GM23248 (cell line): ENCODE measurements at regions not wholly inside any gene's neighbourhood (a gene's known extent, or its start where the extent isn't known, plus 50 kb on each side); places are given as distances from the start of the nearest gene placed in this dataset.
"Not testable (repeated sequence)": the region's sequence is repeated elsewhere in the genome, so short reads cannot be mapped to it uniquely, and the experiment has no call there.

Experiments used
- DNase-seq: peaks from one replicate; pipeline ENCODE4 v3.0.0-alpha.2; 2015
- H2AFZ ChIP-seq: fragments of 200-600 bp; sonication (generic); 2 replicates; pipeline ENCODE4 v1.6.1; 2016; ENCODE audit warnings: antibody characterized with exemption
- H3F3A ChIP-seq: fragments of 200-600 bp; sonication (generic); 2 replicates; pipeline ENCODE4 v1.6.1; 2016; ENCODE audit warnings: mild to moderate bottlenecking, antibody characterized with exemption, mixed run types; ENCODE audit not compliant: insufficient read depth
- H3K27ac ChIP-seq: fragments of 200-600 bp; sonication (generic); 2 replicates; pipeline ENCODE4 v1.5.1; 2016; ENCODE audit warnings: mild to moderate bottlenecking
- H3K27me3 ChIP-seq: fragments of 200-600 bp; sonication (generic); replicated peaks from 2 replicates; pipeline ENCODE4 v1.6.1; 2016; ENCODE audit warnings: mild to moderate bottlenecking; ENCODE audit not compliant: insufficient read depth
- H3K36me3 ChIP-seq: fragments of 200-600 bp; sonication (generic); 2 replicates; pipeline ENCODE4 v1.6.1; 2016; ENCODE audit warnings: low read depth, mild to moderate bottlenecking
- H3K4me1 ChIP-seq: fragments of 200-600 bp; sonication (generic); 2 replicates; pipeline ENCODE4 v1.6.1; 2016; ENCODE audit warnings: mild to moderate bottlenecking; ENCODE audit not compliant: insufficient read depth
- H3K4me2 ChIP-seq: fragments of 200-600 bp; sonication (generic); one replicate; pipeline ENCODE4 v1.6.1; 2016; ENCODE audit warnings: mild to moderate bottlenecking; ENCODE audit not compliant: unreplicated experiment
- H3K4me3 ChIP-seq: fragments of 200-600 bp; sonication (generic); 2 replicates; pipeline ENCODE4 v1.5.1; 2016; ENCODE audit warnings: mild to moderate bottlenecking
- H3K79me2 ChIP-seq: fragments of 200-600 bp; sonication (generic); 2 replicates; pipeline ENCODE4 v1.6.1; 2016; ENCODE audit warnings: mild to moderate bottlenecking; ENCODE audit not compliant: insufficient read depth
- H3K9ac ChIP-seq: fragments of 200-600 bp; sonication (generic); 2 replicates; pipeline ENCODE4 v1.6.1; 2016; ENCODE audit warnings: mild to moderate bottlenecking
- H3K9me2 ChIP-seq: fragments of 200-600 bp; sonication (generic); 2 replicates; pipeline ENCODE4 v1.6.1; 2016; ENCODE audit warnings: mixed run types, mild to moderate bottlenecking, moderate library complexity; ENCODE audit not compliant: insufficient read depth
- H3K9me3 ChIP-seq: fragments of 200-600 bp; sonication (generic); one replicate; pipeline ENCODE4 v1.6.1; 2017; ENCODE audit warnings: low read depth
- H4K20me1 ChIP-seq: fragments of 200-600 bp; sonication (generic); 2 replicates; pipeline ENCODE4 v1.6.0; 2016; ENCODE audit not compliant: insufficient read depth
- EZH2 ChIP-seq: fragments of 200-600 bp; sonication (generic); IDR thresholded peaks from 2 replicates; pipeline ENCODE4 v1.6.1; 2018; ENCODE audit warnings: antibody characterized with exemption, mild to moderate bottlenecking; ENCODE audit not compliant: insufficient read depth, poor library complexity, severe bottlenecking
- EZH2phosphoT487 ChIP-seq: fragments of 200-600 bp; sonication (generic); IDR thresholded peaks from 2 replicates; pipeline ENCODE4 v1.6.1; 2018; ENCODE audit warnings: antibody characterized with exemption, moderate library complexity, mild to moderate bottlenecking, low read depth; ENCODE audit not compliant: insufficient read depth
- WGBS, 2 experiments: methylation state at CpG; one replicate each; pipeline ENCODE4 v1.1.6; 2015 to 2017; ENCODE audit warnings: low lambda C conversion rate in 2 of 2, low coverage in 1 of 2; ENCODE audit errors: missing lambda C conversion rate in 2 of 2; 5-methylcytosine and 5-hydroxymethylcytosine counted together
- in situ Hi-C: fragments of 300-500 bp; cut with MboI; formaldehyde crosslinking; loops from 2 replicates; pipeline ENCODE4 v1.15.0; 2020

DNA sequence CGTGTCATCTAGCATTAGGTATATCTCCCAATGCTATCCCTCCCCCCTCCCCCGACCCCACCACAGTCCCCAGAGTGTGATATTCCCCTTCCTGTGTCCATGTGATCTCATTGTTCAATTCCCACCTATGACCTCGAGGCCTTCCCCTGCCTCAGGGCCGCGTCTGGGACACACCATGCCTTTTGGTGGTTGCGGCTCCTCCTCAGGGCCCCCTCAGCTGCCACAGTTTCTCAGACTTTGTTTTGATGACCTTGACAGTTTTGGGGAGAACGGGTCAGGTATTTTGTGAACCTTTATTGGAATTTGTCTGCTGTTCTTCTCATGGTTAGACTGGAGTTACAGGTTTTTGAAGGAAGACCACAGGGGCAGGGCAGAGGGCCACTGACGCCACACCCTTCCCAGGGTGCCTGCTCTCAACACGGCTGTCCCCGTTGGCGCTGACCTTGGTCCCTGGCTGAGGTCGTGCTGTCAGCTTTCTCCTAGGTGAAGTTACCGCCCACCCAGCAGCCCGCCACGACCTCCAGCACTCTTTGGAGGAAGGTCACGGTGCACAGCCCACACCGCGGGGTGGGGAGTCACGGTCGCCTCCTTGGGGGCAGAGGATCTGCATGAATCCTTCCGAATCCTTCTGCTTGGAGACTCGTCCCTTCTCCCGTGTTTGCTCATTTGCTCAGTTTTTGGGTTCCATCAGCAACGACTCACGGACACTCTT, 130.5 kb downstream of the KIF26A start:
- Histone ChIP-seq H2AFZ (no peak overlapping the region), H3K9me3 (no peaks in the 10 kb centered on the region), H3K4me1 (no peaks in the 10 kb centered on the region), H3K79me2 (no peaks in the 10 kb centered on the region), H3K9me2 (no peaks in the 10 kb centered on the region), H3K4me2 (no peak overlapping the region), H3K9ac (no peak overlapping the region), H3K4me3 (no peak overlapping the region), H3K36me3 (no peaks in the 10 kb centered on the region), H3F3A (no peaks in the 10 kb centered on the region), H4K20me1 (no peaks in the 10 kb centered on the region), H3K27me3 (no peaks in the 10 kb centered on the region), H3K27ac (no peak overlapping the region)
- no peak for TF ChIP-seq EZH2
- no peak for TF ChIP-seq EZH2phosphoT487
- WGBS, 2 experiments, result 56 to 64% methylated on average over 22 to 25 of the region's 25 CpGs
- in situ Hi-C loops, result no loop called here
- no peak for DNase-seq

DNA sequence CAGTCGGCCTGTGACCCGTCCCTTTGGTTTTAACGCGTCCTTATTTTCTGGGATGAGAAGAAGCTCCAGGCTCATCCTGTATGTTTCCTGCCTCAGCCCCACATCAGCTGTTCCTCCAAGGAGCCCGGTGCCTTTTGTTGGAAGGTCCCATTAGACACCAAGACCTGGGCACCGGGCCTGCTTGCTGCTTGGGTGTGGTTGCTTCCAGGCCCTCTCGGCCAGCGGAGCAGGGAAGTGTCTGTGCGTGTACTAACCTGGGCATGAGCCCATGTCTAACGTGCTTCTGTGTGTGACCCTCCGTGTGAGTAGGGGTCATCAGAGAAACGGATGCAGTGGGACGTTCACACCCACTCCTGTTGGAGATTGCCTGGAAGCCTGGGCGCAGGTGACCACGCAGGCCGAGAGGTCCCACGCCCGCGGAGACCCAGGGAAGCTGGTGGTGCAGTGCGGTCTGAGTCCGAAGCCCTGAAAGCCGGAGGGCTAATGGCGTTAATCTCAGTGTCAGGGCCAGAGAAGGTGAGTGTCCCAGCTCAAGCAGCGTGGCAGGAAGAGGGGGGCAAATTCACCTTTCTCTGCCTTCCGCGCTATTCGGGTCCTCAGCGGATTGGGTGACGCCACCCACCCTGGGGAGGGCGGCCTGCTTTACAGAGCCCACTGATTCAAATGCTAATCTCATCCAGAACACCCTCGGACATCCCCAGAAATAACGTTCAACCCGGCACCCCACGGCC, 131.3 kb downstream of the KIF26A start:
- H3K36me3 ChIP-seq, H3K79me2 ChIP-seq, H3K4me3 ChIP-seq, H3K27me3 ChIP-seq, H3K4me1 ChIP-seq, H3F3A ChIP-seq, H2AFZ ChIP-seq, in situ Hi-C loops, H4K20me1 ChIP-seq, H3K9me3 ChIP-seq, H3K9me2 ChIP-seq, H3K9ac ChIP-seq, DNase-seq, H3K27ac ChIP-seq, H3K4me2 ChIP-seq: not testable (repeated sequence)
- WGBS, 2 experiments, result 72 to 74% methylated on average over 27 to 34 of the region's 34 CpGs

DNA sequence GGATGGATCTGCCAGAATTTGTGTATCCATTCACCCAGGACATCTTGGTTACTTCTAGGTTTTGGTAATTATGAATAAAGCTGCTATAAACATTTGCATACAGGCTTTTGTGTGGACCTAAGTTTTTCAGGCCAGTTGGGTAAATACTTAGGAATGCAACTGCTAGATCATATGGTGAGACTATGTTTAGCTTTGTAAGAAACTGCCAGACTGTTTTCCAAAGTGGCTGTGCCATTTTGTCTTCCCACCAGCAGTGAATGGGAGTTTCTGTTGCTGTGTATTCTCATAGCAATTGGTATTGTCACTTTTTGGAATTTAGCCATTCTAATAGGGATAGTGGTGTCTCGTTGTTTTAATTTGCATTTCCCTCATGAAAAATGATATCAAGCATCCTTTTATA, 133.0 kb downstream of the KIF26A start:
- DNase-seq, result peak; percentile 1
- no peaks in the 10 kb centered on the region for H3K79me2 ChIP-seq
- no peaks in the 10 kb centered on the region for H4K20me1 ChIP-seq
- in situ Hi-C loops, result no loop called here
- peaks cover 4% of the 10 kb centered on the region; the same call in 1 of the 2 replicates for H3K4me1 ChIP-seq
- no peaks in the 10 kb centered on the region for H3F3A ChIP-seq
- no peak overlapping the region for H3K4me3 ChIP-seq
- no peaks in the 10 kb centered on the region for H3K9me2 ChIP-seq
- H3K4me2 ChIP-seq, result no peak overlapping the region
- no peaks in the 10 kb centered on the region for H3K9me3 ChIP-seq
- 0% methylated on average over 1 of the region's 1 CpG for WGBS, 2 experiments
- H3K36me3 ChIP-seq, result no peaks in the 10 kb centered on the region
- no peaks in the 10 kb centered on the region for H3K27me3 ChIP-seq
- no peak overlapping the region for H2AFZ ChIP-seq
- TF ChIP-seq EZH2phosphoT487 (no peak), EZH2 (no peak)
- no peak overlapping the region for H3K27ac ChIP-seq
- H3K9ac ChIP-seq, result no peak overlapping the region

DNA sequence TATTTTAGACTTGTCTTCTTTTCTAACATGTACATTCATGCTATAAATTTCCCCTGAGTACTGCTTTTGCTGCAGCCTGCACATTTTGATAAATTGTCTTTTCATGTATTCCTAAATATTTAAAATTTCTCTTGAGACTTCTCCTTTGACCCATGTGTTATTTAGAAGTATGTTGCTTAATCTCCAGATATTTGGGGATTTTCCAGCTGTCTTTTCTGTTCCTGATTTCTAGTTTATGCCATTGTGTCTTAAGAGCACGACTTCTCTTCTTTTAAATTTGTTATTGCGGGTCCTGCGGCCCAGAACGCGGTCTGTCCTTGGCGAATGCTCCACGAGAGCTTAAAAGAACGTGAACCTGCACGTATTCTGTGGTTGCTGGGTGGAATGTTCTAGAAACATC, 136.4 kb downstream of the KIF26A start:
- H3K36me3 ChIP-seq, result no peaks in the 10 kb centered on the region
- no peak overlapping the region for H3K27ac ChIP-seq
- no peak overlapping the region for H3K4me2 ChIP-seq
- TF ChIP-seq EZH2 (no peak), EZH2phosphoT487 (no peak)
- H3K9ac ChIP-seq, result no peak overlapping the region
- H3K4me1 ChIP-seq, result peaks cover 5% of the 10 kb centered on the region; the same call in 1 of the 2 replicates
- no peaks in the 10 kb centered on the region for H3K27me3 ChIP-seq
- DNase-seq, result no peak
- no peaks in the 10 kb centered on the region for H3K9me3 ChIP-seq
- no peaks in the 10 kb centered on the region for H4K20me1 ChIP-seq
- no peak overlapping the region for H3K4me3 ChIP-seq
- no peak overlapping the region for H2AFZ ChIP-seq
- no peaks in the 10 kb centered on the region for H3K79me2 ChIP-seq
- 57 to 60% methylated on average over 9 of the region's 9 CpGs for WGBS, 2 experiments
- no peaks in the 10 kb centered on the region for H3F3A ChIP-seq
- no peaks in the 10 kb centered on the region for H3K9me2 ChIP-seq
- in situ Hi-C loops, result no loop called here
